AG10803 (cell line): ENCODE measurements at regions not wholly inside any gene's neighbourhood (a gene's known extent, or its start where the extent isn't known, plus 50 kb on each side); places are given as distances from the start of the nearest gene placed in this dataset.

ENCODE experiments used
- DNase-seq: peaks from one replicate; pipeline ENCODE4 v3.0.0; 2010; ENCODE audit warnings: low read depth
- H3K4me3 ChIP-seq: 2 replicates; pipeline ENCODE4 v1.5.1; 2011; ENCODE audit warnings: mild to moderate bottlenecking, low read length, control low read depth
- CTCF ChIP-seq: conservative IDR thresholded peaks from 2 replicates; pipeline ENCODE4 v1.5.1; 2011; ENCODE audit warnings: mild to moderate bottlenecking, low read length, control low read depth, inconsistent platforms

GRCh38 chr5:66407765-66408164, 188.4 kb upstream of the MAST4 start:
- DNase-seq, result no peak

GRCh38 chr5:66408576-66408975, 187.6 kb upstream of the MAST4 start:
- no peak for TF ChIP-seq CTCF
- DNase-seq, result no peak
- H3K4me3 ChIP-seq, result no peak overlapping the region

More at GRCh38 chr5:66407765-66408164, 188.4 kb upstream of the MAST4 start:
- H3K4me3 ChIP-seq, result no peak overlapping the region
- TF ChIP-seq CTCF, result no peak

GRCh38 chr5:66410122-66410521, 186.1 kb upstream of the MAST4 start:
- no peak for TF ChIP-seq CTCF

GRCh38 chr5:66411701-66412100, 184.5 kb upstream of the MAST4 start:
- no peak for TF ChIP-seq CTCF
- no peak for DNase-seq

More at GRCh38 chr5:66410122-66410521, 186.1 kb upstream of the MAST4 start:
- no peak overlapping the region for H3K4me3 ChIP-seq
- no peak for DNase-seq

GRCh38 chr5:66413931-66414330, 182.3 kb upstream of the MAST4 start:
- no peak for TF ChIP-seq CTCF
- no peak for DNase-seq
- H3K4me3 ChIP-seq, result no peak overlapping the region

More at GRCh38 chr5:66411701-66412100, 184.5 kb upstream of the MAST4 start:
- no peak overlapping the region for H3K4me3 ChIP-seq

- no peak for TF ChIP-seq CTCF
- DNase-seq, result no peak
Observed at GRCh38 chr5:66415208-66415607, 181.0 kb upstream of the MAST4 start.

GRCh38 chr5:66416698-66417097, 179.5 kb upstream of the MAST4 start:
- no peak for DNase-seq
- TF ChIP-seq CTCF, result no peak

More at GRCh38 chr5:66415208-66415607, 181.0 kb upstream of the MAST4 start:
- H3K4me3 ChIP-seq, result no peak overlapping the region

More at GRCh38 chr5:66416698-66417097, 179.5 kb upstream of the MAST4 start:
- no peak overlapping the region for H3K4me3 ChIP-seq
